Uterus (tissue), 2 donors: ENCODE measurements at regions not wholly inside any gene's neighbourhood (a gene's known extent, or its start where the extent isn't known, plus 50 kb on each side); places are given as distances from the start of the nearest gene placed in this dataset.

Experiments used
- POLR2A ChIP-seq, 2 donors: fragments of 450-650 bp; IDR thresholded peaks; one replicate each; pipeline ENCODE4 v1.6.1; 2016; ENCODE audit warnings: antibody characterized with exemption in 2 of 2, mild to moderate bottlenecking in 1 of 2, moderate library complexity in 1 of 2
- TF ChIP-seq, protein P1 (sequence below), 4 experiments: fragments of 200-600 bp in 2 of 4; fragments of 450-650 bp in 2 of 4; sonication (generic) in 2 of 4; IDR thresholded peaks; one replicate each; pipeline ENCODE4 v1.5.1; 2016 to 2019; ENCODE audit warnings: antibody characterized with exemption in 4 of 4, mild to moderate bottlenecking in 2 of 4, moderate library complexity in 1 of 4

- TF ChIP-seq, protein P1, sequence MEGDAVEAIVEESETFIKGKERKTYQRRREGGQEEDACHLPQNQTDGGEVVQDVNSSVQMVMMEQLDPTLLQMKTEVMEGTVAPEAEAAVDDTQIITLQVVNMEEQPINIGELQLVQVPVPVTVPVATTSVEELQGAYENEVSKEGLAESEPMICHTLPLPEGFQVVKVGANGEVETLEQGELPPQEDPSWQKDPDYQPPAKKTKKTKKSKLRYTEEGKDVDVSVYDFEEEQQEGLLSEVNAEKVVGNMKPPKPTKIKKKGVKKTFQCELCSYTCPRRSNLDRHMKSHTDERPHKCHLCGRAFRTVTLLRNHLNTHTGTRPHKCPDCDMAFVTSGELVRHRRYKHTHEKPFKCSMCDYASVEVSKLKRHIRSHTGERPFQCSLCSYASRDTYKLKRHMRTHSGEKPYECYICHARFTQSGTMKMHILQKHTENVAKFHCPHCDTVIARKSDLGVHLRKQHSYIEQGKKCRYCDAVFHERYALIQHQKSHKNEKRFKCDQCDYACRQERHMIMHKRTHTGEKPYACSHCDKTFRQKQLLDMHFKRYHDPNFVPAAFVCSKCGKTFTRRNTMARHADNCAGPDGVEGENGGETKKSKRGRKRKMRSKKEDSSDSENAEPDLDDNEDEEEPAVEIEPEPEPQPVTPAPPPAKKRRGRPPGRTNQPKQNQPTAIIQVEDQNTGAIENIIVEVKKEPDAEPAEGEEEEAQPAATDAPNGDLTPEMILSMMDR (IDR thresholded peaks at IDR 0.05) = no peak
- no peak for TF ChIP-seq POLR2A (IDR thresholded peaks at IDR 0.05)
These were observed 101.1 kb upstream of the RTL6 start for GRCh38 chr22:44599084-44599483.
